IMR-90 (cell line): ENCODE measurements at regions not wholly inside any gene's neighbourhood (a gene's known extent, or its start where the extent isn't known, plus 50 kb on each side); places are given as distances from the start of the nearest gene placed in this dataset.
A peak's percentile ranks its signal among the peaks of the same experiment; 100 is the strongest.

ENCODE experiments used
- ATAC-seq: fragments of 200-7000 bp; cut with Tn5 transposase; 2 replicates; pipeline ENCODE4 v1.9.1; 2020; ENCODE audit warnings: low read depth, mild to moderate bottlenecking, moderate library complexity
- BruUV-seq: library from RNA; stranded (reverse); fragments of 400-500 nt; replicated peaks from 2 replicates; lab custom pipeline; 2021; lab: Mats Ljungman, UMichigan
- CTCF ChIA-PET: fragments of 300-600 bp; formaldehyde crosslinking; extraction: SDS; loops from one replicate; lab custom pipeline; 2021; ENCODE audit warnings: antibody characterized with exemption; lab: Yijun Ruan, JAX
- POLR2A ChIA-PET: fragments of 300-600 bp; sonication (Branson Sonifier 250); formaldehyde crosslinking; loops from one replicate; lab custom pipeline; 2022; ENCODE audit warnings: antibody characterized with exemption; ENCODE audit not compliant: unreplicated experiment; lab: Charles Lee
- DNase-seq: peaks from one replicate; pipeline ENCODE4 v3.0.0; 2013
- H2AFZ ChIP-seq: replicated peaks from 2 replicates; pipeline ENCODE3; 2013; ENCODE audit warnings: low read length, mild to moderate bottlenecking; ENCODE audit not compliant: poor library complexity
- H2AK5ac ChIP-seq: 2 replicates; pipeline ENCODE4 v1.6.1; 2013; ENCODE audit warnings: low read depth, low read length, inconsistent platforms
- H2AK9ac ChIP-seq: replicated peaks from 2 replicates; pipeline ENCODE3; 2013; ENCODE audit warnings: mild to moderate bottlenecking, low read depth, low read length, moderate library complexity; ENCODE audit not compliant: poor library complexity
- H2BK120ac ChIP-seq: 2 replicates; pipeline ENCODE4 v1.6.1; 2013; ENCODE audit warnings: low read depth, low read length, inconsistent platforms
- H2BK15ac ChIP-seq: 3 replicates; pipeline ENCODE4 v1.6.1; 2013; ENCODE audit warnings: low read depth, low read length, inconsistent platforms
- H2BK20ac ChIP-seq: 2 replicates; pipeline ENCODE4 v1.6.1; 2013; ENCODE audit warnings: low read depth, mild to moderate bottlenecking, inconsistent platforms, low read length, moderate library complexity
- H2BK5ac ChIP-seq: 2 replicates; pipeline ENCODE4 v1.6.1; 2013; ENCODE audit warnings: mild to moderate bottlenecking, low read depth, low read length, inconsistent platforms; ENCODE audit not compliant: poor library complexity, severe bottlenecking
- H3K14ac ChIP-seq: replicated peaks from 2 replicates; pipeline ENCODE4 v1.6.1; 2013; ENCODE audit warnings: low read depth, low read length, inconsistent platforms
- H3K18ac ChIP-seq: 2 replicates; pipeline ENCODE4 v1.6.1; 2013; ENCODE audit warnings: low read depth, low read length, control low read depth
- H3K23ac ChIP-seq: 2 replicates; pipeline ENCODE4 v1.6.1; 2013; ENCODE audit warnings: low read depth, low read length, inconsistent platforms
- H3K27ac ChIP-seq: 2 replicates; pipeline ENCODE4 v1.5.1; 2013; ENCODE audit warnings: mild to moderate bottlenecking, control low read depth, low read length; ENCODE audit not compliant: insufficient read depth
- H3K27me3 ChIP-seq: 2 replicates; pipeline ENCODE4 v1.6.1; 2013; ENCODE audit warnings: low read length; ENCODE audit not compliant: control insufficient read depth, insufficient read depth
- H3K36me3 ChIP-seq: 2 replicates; pipeline ENCODE4 v1.6.1; 2013; ENCODE audit warnings: low read length, mixed read lengths; ENCODE audit not compliant: control insufficient read depth, insufficient read depth
- H3K4ac ChIP-seq: 2 replicates; pipeline ENCODE4 v1.6.1; 2013; ENCODE audit warnings: low read depth, low read length, inconsistent platforms
- H3K4me1 ChIP-seq: 2 replicates; pipeline ENCODE4 v1.6.1; 2013; ENCODE audit warnings: low read length, mixed read lengths; ENCODE audit not compliant: control insufficient read depth, insufficient read depth
- H3K4me2 ChIP-seq: 2 replicates; pipeline ENCODE4 v1.6.1; 2013; ENCODE audit warnings: low read depth, mild to moderate bottlenecking, control low read depth, low read length, moderate library complexity
- H3K4me3 ChIP-seq: 2 replicates; pipeline ENCODE4 v1.5.1; 2013; ENCODE audit warnings: low read depth, mild to moderate bottlenecking, control low read depth, low read length, moderate library complexity; ENCODE audit not compliant: insufficient read depth
- H3K56ac ChIP-seq: 2 replicates; pipeline ENCODE4 v1.6.1; 2013; ENCODE audit warnings: low read length, inconsistent platforms; ENCODE audit not compliant: insufficient read depth; ENCODE audit errors: extremely low read depth
- H3K79me1 ChIP-seq, 2 experiments: 2 replicates each; pipeline ENCODE4 v1.6.1; 2013; ENCODE audit warnings: low read length in 2 of 2, inconsistent platforms in 1 of 2, low read depth in 1 of 2
- H3K9ac ChIP-seq: 2 replicates; pipeline ENCODE4 v1.6.1; 2013; ENCODE audit warnings: low read depth, low read length, control low read depth
- H3K9me1 ChIP-seq: 2 replicates; pipeline ENCODE4 v1.6.1; 2013; ENCODE audit warnings: low read length, inconsistent platforms; ENCODE audit not compliant: insufficient read depth
- H3K9me3 ChIP-seq: 2 replicates; pipeline ENCODE4 v1.6.1; 2013; ENCODE audit warnings: low read length; ENCODE audit not compliant: control insufficient read depth, insufficient read depth
- H4K20me1 ChIP-seq: 2 replicates; pipeline ENCODE4 v1.6.1; 2013; ENCODE audit warnings: low read length, inconsistent platforms; ENCODE audit not compliant: insufficient read depth
- H4K5ac ChIP-seq: 2 replicates; pipeline ENCODE4 v1.6.1; 2013; ENCODE audit warnings: mild to moderate bottlenecking, low read depth, low read length, control low read depth
- H4K8ac ChIP-seq, 2 experiments: 2 replicates each; pipeline ENCODE4 v1.6.1; 2013; ENCODE audit warnings: low read depth in 2 of 2, low read length in 2 of 2, control low read depth in 1 of 2, inconsistent platforms in 1 of 2
- H4K91ac ChIP-seq: 2 replicates; pipeline ENCODE4 v1.6.1; 2013; ENCODE audit warnings: low read depth, low read length, inconsistent platforms; ENCODE audit not compliant: insufficient read depth
- CEBPB ChIP-seq: IDR thresholded peaks from 2 replicates; pipeline ENCODE4 v1.6.1; 2012; ENCODE audit warnings: low read depth, low read length, improper control_type of control experiment
- MAFK ChIP-seq: IDR thresholded peaks from 2 replicates; pipeline ENCODE4 v1.6.1; 2012; ENCODE audit warnings: low read depth, low read length, improper control_type of control experiment
- MAZ ChIP-seq: IDR thresholded peaks from 2 replicates; pipeline ENCODE4 v1.6.1; 2012; ENCODE audit warnings: low read depth, mild to moderate bottlenecking, low read length, improper control_type of control experiment, moderate library complexity, borderline replicate concordance
- RAD21 ChIP-seq: IDR thresholded peaks from 2 replicates; pipeline ENCODE4 v1.6.1; 2012; ENCODE audit warnings: low read length, improper control_type of control experiment
- WGBS, 2 experiments: methylation state at CpG; one replicate each; pipeline versions ENCODE4 v1.1.5 to v1.1.7; 2013; ENCODE audit warnings: missing lambda C conversion rate in 2 of 2; ENCODE audit not compliant: insufficient read length in 1 of 2; ENCODE audit errors: extremely low coverage in 2 of 2; 5-methylcytosine and 5-hydroxymethylcytosine counted together
- dilution Hi-C: fragments of 300-500 bp; cut with HindIII; formaldehyde crosslinking; loops from one replicate; pipeline ENCODE4 v1.14.3; 2018; ENCODE audit warnings: low sequenced_read_pairs; ENCODE audit not compliant: unreplicated experiment
- in situ Hi-C: fragments of 300-500 bp; cut with MboI; formaldehyde crosslinking; loops from 3 replicates; pipeline ENCODE4 v1.14.3; 2019; ENCODE audit warnings: low sequenced_read_pairs, inconsistent platforms, mixed read lengths
- intact Hi-C: fragments of 100-400 bp; cut with micrococcal nuclease; formaldehyde crosslinking; loops from 2 replicates; pipeline ENCODE4 v1.10.0; 2022

GRCh38 chr12:90017316-90017715, 308.7 kb upstream of the ATP2B1 start:
- TF ChIP-seq MAFK: no peak
- 0 out of 2 replicates have a peak, but pooled peaks have one; percentile 8 for TF ChIP-seq CEBPB
- no peak for TF ChIP-seq MAZ
- TF ChIP-seq RAD21: no peak
- DNase-seq: no peak
- ChIA-PET POLR2A (no interaction called here), CTCF (no interaction called here)
- no peaks in the 10 kb centered on the region for H3K79me1 ChIP-seq
- H2AK9ac ChIP-seq: no peak overlapping the region
- intact Hi-C loops: no loop called here
- H2BK5ac ChIP-seq: no peak overlapping the region
- no peak overlapping the region for H3K4me3 ChIP-seq
- no peak overlapping the region for H3K23ac ChIP-seq
- no peak overlapping the region for H2BK20ac ChIP-seq
- no peak overlapping the region for H2BK120ac ChIP-seq
- H3K36me3 ChIP-seq: no peaks in the 10 kb centered on the region
- dilution Hi-C loops: no loop called here
- BruUV-seq: no TSS peak
- no peaks in the 10 kb centered on the region for H3K27me3 ChIP-seq
- H3K18ac ChIP-seq: no peak overlapping the region
- WGBS, 2 experiments: no CpG with 5 or more reads among the region's 2 CpGs
- no peak overlapping the region for H3K4me2 ChIP-seq
- no peak overlapping the region for H3K14ac ChIP-seq
- no peak overlapping the region for H2BK15ac ChIP-seq
- H4K5ac ChIP-seq: no peak overlapping the region
- H4K8ac ChIP-seq: no peak overlapping the region
- no peak for ATAC-seq
- no peaks in the 10 kb centered on the region for H4K20me1 ChIP-seq
- H3K27ac ChIP-seq: no peak overlapping the region
- in situ Hi-C loops: no loop called here
- H3K56ac ChIP-seq: no peak overlapping the region
- no peak overlapping the region for H2AFZ ChIP-seq
- H2AK5ac ChIP-seq: no peak overlapping the region
- no peaks in the 10 kb centered on the region; the same call in 1 of the 2 replicates for H3K4me1 ChIP-seq
- H3K4ac ChIP-seq: no peak overlapping the region
- H4K91ac ChIP-seq: no peak overlapping the region
- H3K9me1 ChIP-seq: peaks cover 5% of the 10 kb centered on the region
- H3K9ac ChIP-seq: no peak overlapping the region
- H3K9me3 ChIP-seq: no peaks in the 10 kb centered on the region
